HG03565 (cell line): ENCODE measurements at regions not wholly inside any gene's neighbourhood (a gene's known extent, or its start where the extent isn't known, plus 50 kb on each side); places are given as distances from the start of the nearest gene placed in this dataset.

Experiments used
- ATAC-seq: cut with Tn5 transposase; IDR thresholded peaks from one replicate; pipeline ENCODE4 v1.9.1; 2021; ENCODE audit warnings: mild to moderate bottlenecking, moderate library complexity; ENCODE audit not compliant: unreplicated experiment

- ATAC-seq = no peak
Observed at GRCh38 chr12:116401565-116401964, 124.1 kb upstream of the MED13L start.

- ATAC-seq = no peak
Observed at GRCh38 chr12:116402163-116402939, 124.9 kb upstream of the MED13L start.

GRCh38 chr12:116403546-116403945 is 126.1 kb upstream of the MED13L start:
- no peak for ATAC-seq

- no peak for ATAC-seq
Observed at GRCh38 chr12:116404247-116404646, 126.8 kb upstream of the MED13L start.

- no peak for ATAC-seq
Observed at GRCh38 chr12:116404913-116405611, 127.6 kb upstream of the MED13L start.

- ATAC-seq = no peak
Observed at GRCh38 chr12:116406529-116406928, 129.0 kb upstream of the MED13L start.

- no peak for ATAC-seq
Observed at GRCh38 chr12:116408489-116409250, 131.2 kb upstream of the MED13L start.

GRCh38 chr12:116411977-116412376 is 134.5 kb upstream of the MED13L start:
- ATAC-seq = no peak

GRCh38 chr12:116414891-116415290 is 137.4 kb upstream of the MED13L start:
- no peak for ATAC-seq

GRCh38 chr12:116415408-116416108 is 138.1 kb upstream of the MED13L start:
- no peak for ATAC-seq

- ATAC-seq = no peak
Observed at GRCh38 chr12:116416166-116416565, 138.7 kb upstream of the MED13L start.

- no peak for ATAC-seq
Observed at GRCh38 chr12:116418551-116418950, 140.6 kb upstream of the MAP1LC3B2 start.

GRCh38 chr12:116420227-116420880 is 138.8 kb upstream of the MAP1LC3B2 start:
- no peak for ATAC-seq

GRCh38 chr12:116421785-116422538 is 137.2 kb upstream of the MAP1LC3B2 start:
- no peak for ATAC-seq

GRCh38 chr12:116423094-116423493 is 136.1 kb upstream of the MAP1LC3B2 start:
- ATAC-seq = no peak

GRCh38 chr12:116425256-116426193 is 133.7 kb upstream of the MAP1LC3B2 start:
- ATAC-seq = no peak

GRCh38 chr12:116426391-116427136 is 132.6 kb upstream of the MAP1LC3B2 start:
- ATAC-seq = no peak
